Neural cell (in vitro differentiated cells): ENCODE measurements at regions not wholly inside any gene's neighbourhood (a gene's known extent, or its start where the extent isn't known, plus 50 kb on each side); places are given as distances from the start of the nearest gene placed in this dataset.

Experiments used
- H2AFZ ChIP-seq: fragments of 200-600, 300-800 bp; sonication (generic), shearing (Covaris generic); 2 replicates; pipeline ENCODE4 v1.6.0; 2014; ENCODE audit warnings: low read depth, mild to moderate bottlenecking, antibody characterized with exemption, low read length, moderate library complexity
- H3F3A ChIP-seq: fragments of 200-600 bp; shearing (Covaris generic); 2 replicates; pipeline ENCODE4 v1.6.1; 2016; ENCODE audit warnings: mild to moderate bottlenecking, moderate library complexity, mixed read lengths, antibody characterized with exemption, low read length; ENCODE audit not compliant: insufficient read depth, poor library complexity, severe bottlenecking
- H3K27ac ChIP-seq: fragments of 200-600, 300-800 bp; sonication (generic), shearing (Covaris generic); 2 replicates; pipeline ENCODE4 v1.5.1; 2014; ENCODE audit warnings: mild to moderate bottlenecking, low read length, moderate library complexity
- H3K27me3 ChIP-seq: fragments of 300-800, 200-600 bp; sonication (generic), shearing (Covaris generic); 2 replicates; pipeline ENCODE4 v1.6.0; 2014; ENCODE audit warnings: mild to moderate bottlenecking, low read depth, low read length, moderate library complexity; ENCODE audit not compliant: insufficient read depth
- H3K36me3 ChIP-seq: fragments of 300-800, 200-600 bp; sonication (generic), shearing (Covaris generic); 2 replicates; pipeline ENCODE4 v1.5.1; 2014; ENCODE audit warnings: mild to moderate bottlenecking, antibody characterized with exemption, low read length, moderate library complexity; ENCODE audit not compliant: insufficient read depth
- H3K4me2 ChIP-seq: fragments of 300-800, 200-600 bp; sonication (generic), shearing (Covaris generic); 2 replicates; pipeline ENCODE4 v1.6.0; 2014; ENCODE audit warnings: mild to moderate bottlenecking, low read length
- H3K4me3 ChIP-seq: fragments of 300-800, 200-600 bp; sonication (generic), shearing (Covaris generic); 2 replicates; pipeline ENCODE4 v1.5.1; 2014; ENCODE audit warnings: mild to moderate bottlenecking, low read length, moderate library complexity
- H3K79me2 ChIP-seq: fragments of 200-600 bp; shearing (Covaris generic); replicated peaks from 2 replicates; pipeline ENCODE4 v1.6.0; 2014; ENCODE audit warnings: mild to moderate bottlenecking, low read length, moderate library complexity; ENCODE audit not compliant: insufficient read depth
- H3K9ac ChIP-seq: fragments of 300-800, 200-600 bp; sonication (generic), shearing (Covaris generic); 2 replicates; pipeline ENCODE4 v1.6.1; 2016; ENCODE audit warnings: mild to moderate bottlenecking, low read length, mixed read lengths
- H3K9me2 ChIP-seq: fragments of 200-600 bp; shearing (Covaris generic); 2 replicates; pipeline ENCODE4 v1.6.1; 2016; ENCODE audit warnings: mild to moderate bottlenecking, low read length, mixed read lengths; ENCODE audit not compliant: insufficient read depth
- H3K9me3 ChIP-seq: fragments of 200-600, 300-800 bp; sonication (generic), shearing (Covaris generic); 2 replicates; pipeline ENCODE4 v1.6.1; 2016; ENCODE audit warnings: mild to moderate bottlenecking, mixed run types, low read length, moderate library complexity, mixed read lengths
- H4K20me1 ChIP-seq: fragments of 200-600 bp; shearing (Covaris generic); 2 replicates; pipeline ENCODE4 v1.6.1; 2016; ENCODE audit warnings: mild to moderate bottlenecking, mixed run types; ENCODE audit not compliant: insufficient read depth
- EP300 ChIP-seq: fragments of 450-650 bp; conservative IDR thresholded peaks from 2 replicates; pipeline ENCODE4 v1.6.1; 2014; ENCODE audit warnings: antibody characterized with exemption, mild to moderate bottlenecking, moderate library complexity; ENCODE audit not compliant: poor library complexity, severe bottlenecking
- EZH2 ChIP-seq: fragments of 200-600, 300-800 bp; shearing (Covaris generic), sonication (generic); IDR thresholded peaks from 2 replicates; pipeline ENCODE4 v1.6.1; 2014; ENCODE audit warnings: antibody characterized with exemption, low read length, borderline replicate concordance, mild to moderate bottlenecking; ENCODE audit not compliant: insufficient read depth, poor library complexity, severe bottlenecking
- MXI1 ChIP-seq: fragments of 450-650 bp; conservative IDR thresholded peaks from 2 replicates; pipeline ENCODE4 v1.6.1; 2014; ENCODE audit warnings: antibody characterized with exemption, mild to moderate bottlenecking; ENCODE audit not compliant: poor library complexity, severe bottlenecking
- POLR2AphosphoS5 ChIP-seq: IDR thresholded peaks from 2 replicates; pipeline ENCODE4 v1.6.1; 2012
- RAD21 ChIP-seq: fragments of 450-650 bp; conservative IDR thresholded peaks from 2 replicates; pipeline ENCODE4 v1.6.1; 2014; ENCODE audit warnings: antibody characterized with exemption, mild to moderate bottlenecking, moderate library complexity
- SMC3 ChIP-seq: fragments of 450-650 bp; conservative IDR thresholded peaks from 2 replicates; pipeline ENCODE4 v1.6.1; 2014; ENCODE audit warnings: antibody characterized with exemption, mild to moderate bottlenecking, moderate library complexity; ENCODE audit not compliant: poor library complexity
- TAF1 ChIP-seq: IDR thresholded peaks from 2 replicates; pipeline ENCODE4 v1.6.1; 2012; ENCODE audit warnings: low read depth
- TF ChIP-seq, protein P1 (sequence below): fragments of 450-650 bp; IDR thresholded peaks from 2 replicates; pipeline ENCODE4 v1.5.1; 2014; ENCODE audit warnings: antibody characterized with exemption, mild to moderate bottlenecking, moderate library complexity; ENCODE audit not compliant: poor library complexity, severe bottlenecking
- TF ChIP-seq, protein P2 (sequence below): IDR thresholded peaks from 2 replicates; pipeline ENCODE4 v1.6.1; 2012; ENCODE audit warnings: borderline replicate concordance

DNA sequence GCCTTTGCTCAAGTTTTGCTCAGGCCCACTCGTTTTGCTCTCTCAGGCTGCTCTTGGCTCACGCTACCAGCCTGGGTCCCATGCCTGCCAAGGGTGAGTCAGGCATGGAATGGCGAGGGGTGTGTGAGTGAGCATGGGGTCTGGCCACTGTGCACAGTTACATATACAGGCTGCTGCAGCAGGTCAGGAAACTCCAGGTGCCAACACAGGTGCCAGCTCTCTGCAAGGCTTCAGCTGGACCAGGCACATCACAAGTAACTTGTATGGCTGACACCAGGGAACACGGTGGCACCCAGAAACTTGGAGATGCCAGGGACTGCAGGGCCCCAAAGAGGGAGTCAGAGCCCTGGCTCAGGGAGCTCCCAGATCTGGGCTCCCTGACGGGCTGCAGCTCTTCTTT lies 146.8 kb downstream of the BTBD3 start:
- Histone ChIP-seq H3K9ac (no peak overlapping the region), H3K36me3 (no peaks in the 10 kb centered on the region), H3K9me3 (no peaks in the 10 kb centered on the region), H4K20me1 (no peaks in the 10 kb centered on the region), H3K27ac (no peak overlapping the region), H3K9me2 (no peaks in the 10 kb centered on the region), H3K4me2 (no peak overlapping the region), H3K79me2 (no peaks in the 10 kb centered on the region), H3F3A (no peaks in the 10 kb centered on the region), H2AFZ (no peak overlapping the region), H3K27me3 (no peaks in the 10 kb centered on the region), H3K4me3 (no peak overlapping the region)
- TF ChIP-seq MXI1, result no peak
- TF ChIP-seq RAD21, result no peak
- no peak for TF ChIP-seq EP300
- TF ChIP-seq, protein P1, sequence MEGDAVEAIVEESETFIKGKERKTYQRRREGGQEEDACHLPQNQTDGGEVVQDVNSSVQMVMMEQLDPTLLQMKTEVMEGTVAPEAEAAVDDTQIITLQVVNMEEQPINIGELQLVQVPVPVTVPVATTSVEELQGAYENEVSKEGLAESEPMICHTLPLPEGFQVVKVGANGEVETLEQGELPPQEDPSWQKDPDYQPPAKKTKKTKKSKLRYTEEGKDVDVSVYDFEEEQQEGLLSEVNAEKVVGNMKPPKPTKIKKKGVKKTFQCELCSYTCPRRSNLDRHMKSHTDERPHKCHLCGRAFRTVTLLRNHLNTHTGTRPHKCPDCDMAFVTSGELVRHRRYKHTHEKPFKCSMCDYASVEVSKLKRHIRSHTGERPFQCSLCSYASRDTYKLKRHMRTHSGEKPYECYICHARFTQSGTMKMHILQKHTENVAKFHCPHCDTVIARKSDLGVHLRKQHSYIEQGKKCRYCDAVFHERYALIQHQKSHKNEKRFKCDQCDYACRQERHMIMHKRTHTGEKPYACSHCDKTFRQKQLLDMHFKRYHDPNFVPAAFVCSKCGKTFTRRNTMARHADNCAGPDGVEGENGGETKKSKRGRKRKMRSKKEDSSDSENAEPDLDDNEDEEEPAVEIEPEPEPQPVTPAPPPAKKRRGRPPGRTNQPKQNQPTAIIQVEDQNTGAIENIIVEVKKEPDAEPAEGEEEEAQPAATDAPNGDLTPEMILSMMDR, result no peak
- TF ChIP-seq EZH2, result no peak
- TF ChIP-seq POLR2AphosphoS5, result no peak
- TF ChIP-seq, protein P2, sequence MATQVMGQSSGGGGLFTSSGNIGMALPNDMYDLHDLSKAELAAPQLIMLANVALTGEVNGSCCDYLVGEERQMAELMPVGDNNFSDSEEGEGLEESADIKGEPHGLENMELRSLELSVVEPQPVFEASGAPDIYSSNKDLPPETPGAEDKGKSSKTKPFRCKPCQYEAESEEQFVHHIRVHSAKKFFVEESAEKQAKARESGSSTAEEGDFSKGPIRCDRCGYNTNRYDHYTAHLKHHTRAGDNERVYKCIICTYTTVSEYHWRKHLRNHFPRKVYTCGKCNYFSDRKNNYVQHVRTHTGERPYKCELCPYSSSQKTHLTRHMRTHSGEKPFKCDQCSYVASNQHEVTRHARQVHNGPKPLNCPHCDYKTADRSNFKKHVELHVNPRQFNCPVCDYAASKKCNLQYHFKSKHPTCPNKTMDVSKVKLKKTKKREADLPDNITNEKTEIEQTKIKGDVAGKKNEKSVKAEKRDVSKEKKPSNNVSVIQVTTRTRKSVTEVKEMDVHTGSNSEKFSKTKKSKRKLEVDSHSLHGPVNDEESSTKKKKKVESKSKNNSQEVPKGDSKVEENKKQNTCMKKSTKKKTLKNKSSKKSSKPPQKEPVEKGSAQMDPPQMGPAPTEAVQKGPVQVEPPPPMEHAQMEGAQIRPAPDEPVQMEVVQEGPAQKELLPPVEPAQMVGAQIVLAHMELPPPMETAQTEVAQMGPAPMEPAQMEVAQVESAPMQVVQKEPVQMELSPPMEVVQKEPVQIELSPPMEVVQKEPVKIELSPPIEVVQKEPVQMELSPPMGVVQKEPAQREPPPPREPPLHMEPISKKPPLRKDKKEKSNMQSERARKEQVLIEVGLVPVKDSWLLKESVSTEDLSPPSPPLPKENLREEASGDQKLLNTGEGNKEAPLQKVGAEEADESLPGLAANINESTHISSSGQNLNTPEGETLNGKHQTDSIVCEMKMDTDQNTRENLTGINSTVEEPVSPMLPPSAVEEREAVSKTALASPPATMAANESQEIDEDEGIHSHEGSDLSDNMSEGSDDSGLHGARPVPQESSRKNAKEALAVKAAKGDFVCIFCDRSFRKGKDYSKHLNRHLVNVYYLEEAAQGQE, result no peak
- TF ChIP-seq SMC3, result no peak
- TF ChIP-seq TAF1, result no peak

DNA sequence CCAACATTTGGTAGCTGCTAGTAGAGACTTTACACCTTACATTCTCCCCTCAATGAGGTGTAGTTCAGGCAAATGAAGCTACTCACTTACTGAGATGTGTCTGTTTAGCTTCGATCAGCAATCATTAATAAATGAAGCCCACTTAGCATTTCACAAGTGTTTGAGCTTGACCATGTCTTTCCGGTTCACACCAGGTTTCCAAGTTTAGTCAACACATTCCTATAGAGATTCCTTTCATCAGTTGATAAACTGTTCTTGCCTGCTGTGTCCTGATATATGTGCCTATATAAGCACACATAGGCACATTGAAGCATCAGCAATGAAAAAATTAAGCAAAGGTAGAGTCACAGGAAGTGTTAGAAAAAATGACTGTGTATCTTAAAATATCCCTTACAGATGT lies 150.0 kb downstream of the BTBD3 start:
- no peak overlapping the region for H2AFZ ChIP-seq
- H3K9ac ChIP-seq, result no peak overlapping the region
- no peaks in the 10 kb centered on the region for H4K20me1 ChIP-seq
- H3K27ac ChIP-seq, result no peak overlapping the region
- H3K9me3 ChIP-seq, result no peaks in the 10 kb centered on the region
- H3K79me2 ChIP-seq, result no peaks in the 10 kb centered on the region
- no peak overlapping the region for H3K4me2 ChIP-seq
- no peak overlapping the region for H3K4me3 ChIP-seq
- H3K36me3 ChIP-seq, result no peaks in the 10 kb centered on the region
- no peaks in the 10 kb centered on the region for H3F3A ChIP-seq
- H3K9me2 ChIP-seq, result no peaks in the 10 kb centered on the region
- TF ChIP-seq, protein P2, result no peak
- TF ChIP-seq TAF1, result no peak
- no peak for TF ChIP-seq EZH2
- no peak for TF ChIP-seq SMC3
- no peak for TF ChIP-seq MXI1
- TF ChIP-seq RAD21, result no peak
- no peak for TF ChIP-seq EP300
- TF ChIP-seq POLR2AphosphoS5, result no peak
- H3K27me3 ChIP-seq, result no peaks in the 10 kb centered on the region
